Activated naive CD8-positive, alpha-beta T cell (primary cell): ENCODE measurements at regions not wholly inside any gene's neighbourhood (a gene's known extent, or its start where the extent isn't known, plus 50 kb on each side); places are given as distances from the start of the nearest gene placed in this dataset.
"Not testable (repeated sequence)": the region's sequence is repeated elsewhere in the genome, so short reads cannot be mapped to it uniquely, and the experiment has no call there.

Experiments
- H3K27ac Mint-ChIP-seq: one replicate; pipeline ENCODE4 v1.8.0; 2021; ENCODE audit warnings: mixed read lengths
- H3K27me3 Mint-ChIP-seq: one replicate; pipeline ENCODE4 v1.8.0; 2021; ENCODE audit warnings: mixed read lengths
- H3K36me3 Mint-ChIP-seq: one replicate; pipeline ENCODE4 v1.8.0; 2021; ENCODE audit warnings: mixed read lengths
- H3K4me1 Mint-ChIP-seq: one replicate; pipeline ENCODE4 v1.8.0; 2021; ENCODE audit warnings: low read depth, mixed read lengths
- H3K4me3 Mint-ChIP-seq: one replicate; pipeline ENCODE4 v1.8.0; 2021; ENCODE audit warnings: mild to moderate bottlenecking, mixed read lengths
- H3K9me3 Mint-ChIP-seq: one replicate; pipeline ENCODE4 v1.8.0; 2021; ENCODE audit warnings: low read depth, mixed read lengths

- H3K4me3 Mint-ChIP-seq = no peak overlapping the region
- H3K4me1 Mint-ChIP-seq = no peaks in the 10 kb centered on the region
- peaks cover 4% of the 10 kb centered on the region for H3K27me3 Mint-ChIP-seq
- H3K9me3 Mint-ChIP-seq = no peaks in the 10 kb centered on the region
- H3K36me3 Mint-ChIP-seq = no peaks in the 10 kb centered on the region
- no peak overlapping the region for H3K27ac Mint-ChIP-seq
These were observed 56.1 kb downstream of the GPR85 start for GRCh38 chr7:113030489-113030888.

- no peak overlapping the region for H3K4me3 Mint-ChIP-seq
- peaks cover 8% of the 10 kb centered on the region for H3K27me3 Mint-ChIP-seq
- no peaks in the 10 kb centered on the region for H3K36me3 Mint-ChIP-seq
- no peak overlapping the region for H3K27ac Mint-ChIP-seq
- peaks cover under 1% of the 10 kb centered on the region for H3K9me3 Mint-ChIP-seq
- H3K4me1 Mint-ChIP-seq = no peaks in the 10 kb centered on the region
These were observed 59.7 kb downstream of the GPR85 start for GRCh38 chr7:113026941-113027340.

DNA sequence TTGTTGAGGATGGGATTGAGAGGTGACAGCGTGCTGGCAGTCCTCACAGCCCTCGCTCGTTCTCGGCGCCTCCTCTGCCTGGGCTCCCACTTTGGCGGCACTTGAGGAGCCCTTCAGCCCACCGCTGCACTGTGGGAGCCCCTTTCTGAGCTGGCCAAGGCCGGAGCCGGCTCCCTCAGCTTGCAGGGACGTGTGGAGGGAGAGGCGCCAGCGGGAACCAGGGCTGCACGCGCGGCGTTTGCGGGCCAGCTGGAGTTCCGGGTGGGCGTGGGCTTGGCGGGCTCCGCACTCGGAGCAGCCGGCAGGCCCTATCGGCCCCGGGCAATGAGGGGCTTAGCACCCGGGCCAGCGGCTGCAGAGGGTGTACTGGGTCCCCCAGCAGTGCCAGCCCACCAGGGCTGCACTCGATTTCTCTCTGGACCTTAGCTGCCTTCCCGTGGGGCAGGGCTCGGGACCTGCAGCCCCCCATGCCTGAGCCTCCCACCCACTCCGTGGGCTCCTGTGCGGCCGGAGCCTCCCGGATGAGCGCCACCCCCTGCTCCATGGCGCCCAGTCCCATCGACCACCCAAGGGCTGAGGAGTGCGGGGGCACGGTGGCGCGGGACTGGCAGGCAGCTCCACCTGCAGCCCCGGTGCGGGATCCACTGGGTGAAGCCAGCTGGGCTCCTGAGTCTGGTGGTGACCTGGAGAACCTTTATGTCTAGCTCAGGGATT lies 69.3 kb downstream of the GPR85 start:
- H3K9me3 Mint-ChIP-seq = peaks cover 10% of the 10 kb centered on the region
- H3K36me3 Mint-ChIP-seq, H3K27me3 Mint-ChIP-seq, H3K27ac Mint-ChIP-seq, H3K4me3 Mint-ChIP-seq, H3K4me1 Mint-ChIP-seq: not testable (repeated sequence)

GRCh38 chr7:113015034-113015645 lies 71.5 kb downstream of the GPR85 start:
- H3K27ac Mint-ChIP-seq = no peak overlapping the region
- peaks cover 3% of the 10 kb centered on the region for H3K27me3 Mint-ChIP-seq
- H3K9me3 Mint-ChIP-seq = peaks cover 4% of the 10 kb centered on the region
- peaks cover 3% of the 10 kb centered on the region for H3K36me3 Mint-ChIP-seq
- H3K4me1 Mint-ChIP-seq = no peaks in the 10 kb centered on the region
- no peak overlapping the region for H3K4me3 Mint-ChIP-seq

DNA sequence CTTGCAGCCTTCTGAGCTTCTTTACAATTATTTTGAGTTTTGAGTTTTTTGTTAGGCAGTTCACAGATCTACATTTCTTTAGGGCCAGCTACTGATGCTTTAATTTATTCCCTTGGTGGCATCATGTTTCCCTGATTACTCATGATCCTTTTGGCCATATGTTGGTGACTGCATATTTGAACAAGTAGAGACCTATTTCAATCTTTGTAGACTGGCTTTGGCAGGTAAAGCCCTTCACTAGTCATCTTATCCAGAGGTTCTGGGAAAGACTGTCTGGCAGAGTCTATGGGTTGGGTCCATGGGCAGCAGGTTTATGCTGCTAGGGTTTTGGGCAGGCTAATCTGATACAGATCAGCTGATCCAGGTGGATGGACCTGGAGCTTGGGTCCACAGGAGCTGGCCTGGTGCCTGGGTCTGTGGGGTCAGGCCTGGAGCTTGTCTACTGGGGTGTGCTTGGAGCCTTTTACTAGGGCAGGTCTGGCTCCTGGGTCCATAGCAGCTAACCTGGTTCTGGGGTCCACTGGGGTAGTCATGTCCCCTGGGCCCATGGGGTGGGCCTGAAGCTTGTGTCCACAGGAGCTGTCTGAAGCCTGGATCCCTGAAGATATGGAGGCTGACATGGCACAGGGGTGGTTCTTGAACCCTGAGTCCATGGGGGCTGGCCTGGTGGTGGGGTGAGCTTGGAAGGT lies 72.7 kb downstream of the GPR85 start:
- Mint-ChIP-seq H3K9me3 (peaks cover 4% of the 10 kb centered on the region), H3K27ac (no peak overlapping the region), H3K27me3 (peaks cover 3% of the 10 kb centered on the region), H3K4me1 (no peaks in the 10 kb centered on the region), H3K36me3 (peaks cover 3% of the 10 kb centered on the region), H3K4me3 (no peak overlapping the region)

DNA sequence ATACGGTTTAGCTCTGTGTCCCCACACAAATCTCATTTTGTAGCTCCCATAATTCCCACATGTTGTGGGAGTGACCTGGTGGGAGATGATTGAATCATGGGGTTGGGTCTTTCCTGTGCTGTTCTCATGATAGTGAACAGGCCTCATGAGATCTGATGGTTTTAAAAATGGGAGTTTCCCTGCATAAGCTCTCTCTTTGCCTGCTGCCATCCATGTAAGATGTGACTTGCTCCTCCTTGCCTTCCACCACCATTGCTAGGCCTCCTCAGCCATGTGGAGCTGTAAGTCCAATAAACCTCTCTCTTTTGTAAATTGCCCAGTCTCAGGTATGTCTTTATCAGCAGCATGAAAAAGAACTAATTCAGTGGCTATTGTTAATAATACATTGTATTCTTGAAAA lies 73.8 kb downstream of the GPR85 start:
- not testable (repeated sequence) for H3K4me1 Mint-ChIP-seq, H3K9me3 Mint-ChIP-seq, H3K4me3 Mint-ChIP-seq, H3K27me3 Mint-ChIP-seq, H3K27ac Mint-ChIP-seq, H3K36me3 Mint-ChIP-seq

GRCh38 chr7:113010377-113010776 lies 76.2 kb downstream of the GPR85 start:
- peaks cover 5% of the 10 kb centered on the region for H3K27me3 Mint-ChIP-seq
- no peak overlapping the region for H3K4me3 Mint-ChIP-seq
- peaks cover 3% of the 10 kb centered on the region for H3K36me3 Mint-ChIP-seq
- no peak overlapping the region for H3K27ac Mint-ChIP-seq
- H3K9me3 Mint-ChIP-seq = peaks cover 8% of the 10 kb centered on the region
- no peaks in the 10 kb centered on the region for H3K4me1 Mint-ChIP-seq

- H3K4me3 Mint-ChIP-seq = no peak overlapping the region
- peaks cover 3% of the 10 kb centered on the region for H3K36me3 Mint-ChIP-seq
- H3K27me3 Mint-ChIP-seq = peaks cover 7% of the 10 kb centered on the region
- peaks cover 8% of the 10 kb centered on the region for H3K9me3 Mint-ChIP-seq
- H3K4me1 Mint-ChIP-seq = no peaks in the 10 kb centered on the region
- H3K27ac Mint-ChIP-seq = no peak overlapping the region
These were observed 77.9 kb downstream of the GPR85 start for GRCh38 chr7:113008755-113009154.

DNA sequence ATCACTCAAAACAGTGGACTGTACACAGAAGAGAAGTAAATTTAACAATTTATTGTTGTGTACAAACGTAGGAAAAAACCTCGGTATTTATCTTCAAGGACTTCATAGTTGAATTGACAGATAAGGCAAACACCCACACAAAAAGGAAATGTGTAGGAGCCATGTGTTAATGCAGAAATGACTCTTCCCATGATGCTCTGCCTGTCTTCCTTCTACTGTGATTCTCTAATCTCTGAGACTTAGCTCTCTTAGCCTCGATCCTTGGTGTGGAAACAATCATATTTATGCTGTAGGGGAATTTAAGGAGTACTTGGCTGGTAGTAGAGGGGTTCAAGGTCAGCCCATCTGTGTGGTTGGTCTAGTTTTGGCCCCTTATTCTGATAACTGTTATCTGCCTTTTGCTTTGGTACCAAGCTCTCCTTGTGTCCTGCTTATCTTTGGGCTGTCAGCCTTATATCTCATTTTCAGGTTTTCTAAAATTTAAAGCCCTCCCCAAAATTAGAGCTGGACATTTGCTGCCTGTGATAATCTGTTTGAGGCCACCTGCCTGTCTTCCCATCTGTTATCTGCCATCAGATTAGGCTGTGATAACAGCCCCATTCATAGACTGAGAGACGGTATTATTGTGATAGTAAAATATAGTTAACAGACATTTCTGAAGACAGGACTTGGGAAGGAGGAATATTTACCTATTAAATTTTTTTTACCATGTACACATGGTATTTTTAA lies 81.7 kb downstream of the GPR85 start:
- H3K9me3 Mint-ChIP-seq = peaks cover 4% of the 10 kb centered on the region
- no peak overlapping the region for H3K27ac Mint-ChIP-seq
- no peak overlapping the region for H3K4me3 Mint-ChIP-seq
- no peaks in the 10 kb centered on the region for H3K36me3 Mint-ChIP-seq
- H3K27me3 Mint-ChIP-seq = peaks cover 4% of the 10 kb centered on the region
- H3K4me1 Mint-ChIP-seq = no peaks in the 10 kb centered on the region

DNA sequence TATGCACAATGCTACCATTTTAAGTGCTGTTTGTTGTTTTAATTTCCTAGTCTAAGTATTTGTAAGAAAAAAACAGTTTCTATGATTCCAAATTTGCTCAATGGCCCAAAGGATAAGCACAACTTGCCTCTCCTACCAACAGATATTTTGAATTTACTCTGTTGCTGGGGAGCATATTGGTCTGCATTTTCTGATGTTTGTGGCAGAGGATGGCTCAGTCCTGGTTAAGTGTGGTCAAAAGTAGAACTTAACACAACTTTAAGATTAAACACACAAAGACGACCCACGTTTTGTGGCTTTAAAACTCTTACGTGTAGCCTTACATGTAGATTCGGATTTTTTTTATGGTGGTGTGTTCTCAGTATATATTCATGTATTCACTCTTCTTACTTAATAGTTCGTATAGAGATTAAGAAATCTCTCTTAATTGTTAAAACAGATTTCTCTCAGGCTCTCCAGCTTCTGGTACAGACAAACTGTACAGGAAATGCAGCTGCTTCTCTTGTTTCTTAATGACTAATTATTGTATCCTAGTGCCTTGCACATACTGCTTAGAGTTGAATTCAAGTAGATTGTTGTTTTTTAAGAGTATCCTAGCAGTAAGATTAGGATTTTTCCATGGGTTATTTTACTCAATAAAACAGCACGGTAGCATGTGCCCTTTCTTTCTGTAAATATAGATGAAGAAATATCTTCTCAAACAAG lies 86.2 kb downstream of the GPR85 start:
- peaks cover 6% of the 10 kb centered on the region for H3K27me3 Mint-ChIP-seq
- H3K4me1 Mint-ChIP-seq = no peaks in the 10 kb centered on the region
- H3K36me3 Mint-ChIP-seq = no peaks in the 10 kb centered on the region
- H3K9me3 Mint-ChIP-seq = no peaks in the 10 kb centered on the region
- H3K4me3 Mint-ChIP-seq = no peak overlapping the region
- H3K27ac Mint-ChIP-seq = no peak overlapping the region

DNA sequence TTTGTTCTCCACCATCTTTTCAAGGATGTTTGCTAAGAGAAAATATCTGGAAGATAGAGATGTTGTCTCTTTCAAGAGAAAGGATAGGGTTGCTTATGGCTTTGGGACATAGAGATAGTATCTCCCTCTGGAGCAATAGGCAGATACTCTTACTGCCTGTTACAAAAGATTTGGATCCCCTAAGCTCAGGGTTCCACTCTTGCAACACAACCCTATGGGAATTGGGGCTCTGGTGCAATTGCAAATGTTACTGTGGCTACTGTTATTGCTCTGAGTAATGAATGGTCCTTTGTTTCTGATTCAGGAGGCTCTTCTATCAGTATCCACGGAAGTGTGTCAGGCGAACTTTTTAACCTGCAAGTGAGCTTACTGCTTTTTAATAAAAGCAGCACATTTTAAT lies 88.8 kb downstream of the GPR85 start:
- no peaks in the 10 kb centered on the region for H3K36me3 Mint-ChIP-seq
- H3K9me3 Mint-ChIP-seq = no peaks in the 10 kb centered on the region
- no peaks in the 10 kb centered on the region for H3K4me1 Mint-ChIP-seq
- H3K27me3 Mint-ChIP-seq = peaks cover 8% of the 10 kb centered on the region
- no peak overlapping the region for H3K4me3 Mint-ChIP-seq
- H3K27ac Mint-ChIP-seq = no peak overlapping the region

- Mint-ChIP-seq H3K9me3 (no peaks in the 10 kb centered on the region), H3K4me1 (no peaks in the 10 kb centered on the region), H3K27me3 (peaks cover 8% of the 10 kb centered on the region), H3K27ac (no peak overlapping the region), H3K4me3 (no peak overlapping the region), H3K36me3 (no peaks in the 10 kb centered on the region)
These were observed 90.2 kb downstream of the GPR85 start for GRCh38 chr7:112996331-112996871.

DNA sequence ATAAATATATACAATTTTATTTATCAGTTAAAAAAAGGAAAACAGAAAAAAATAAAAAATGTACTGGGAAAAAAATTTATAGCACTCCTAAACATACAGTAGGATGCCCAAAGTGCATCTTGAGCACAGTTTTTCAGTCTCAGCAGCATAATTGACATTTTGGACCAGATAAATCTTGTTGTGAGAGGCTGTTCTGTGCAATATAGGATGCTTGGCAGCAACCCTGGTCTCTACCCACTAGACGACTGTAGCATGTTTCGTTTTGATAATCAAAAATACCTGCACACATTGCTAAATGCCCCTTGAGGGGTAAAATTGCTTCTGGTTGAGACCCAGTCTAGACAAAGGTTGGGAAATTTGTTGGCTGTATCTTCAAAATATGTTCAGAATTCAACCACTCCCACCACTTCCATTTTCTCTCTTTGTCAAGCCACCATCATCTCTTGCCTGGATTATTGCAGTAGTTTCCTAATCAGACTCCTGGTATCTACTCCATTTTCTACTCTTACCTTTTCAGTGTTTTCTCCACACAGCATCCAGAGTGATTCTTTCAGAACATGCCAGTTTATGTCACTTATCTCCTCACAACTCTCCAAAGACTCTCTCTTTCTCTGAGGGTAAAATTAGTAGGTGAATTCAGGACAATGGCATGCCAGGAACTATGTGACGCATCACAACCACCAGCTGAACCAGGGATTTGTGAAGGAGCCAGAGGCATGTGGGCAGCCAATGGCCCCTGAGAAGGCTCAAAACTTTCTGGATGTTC lies 91.4 kb downstream of the GPR85 start:
- Mint-ChIP-seq H3K27ac (no peak overlapping the region), H3K27me3 (peaks cover 8% of the 10 kb centered on the region), H3K4me1 (no peaks in the 10 kb centered on the region), H3K4me3 (no peak overlapping the region), H3K9me3 (no peaks in the 10 kb centered on the region), H3K36me3 (no peaks in the 10 kb centered on the region)

DNA sequence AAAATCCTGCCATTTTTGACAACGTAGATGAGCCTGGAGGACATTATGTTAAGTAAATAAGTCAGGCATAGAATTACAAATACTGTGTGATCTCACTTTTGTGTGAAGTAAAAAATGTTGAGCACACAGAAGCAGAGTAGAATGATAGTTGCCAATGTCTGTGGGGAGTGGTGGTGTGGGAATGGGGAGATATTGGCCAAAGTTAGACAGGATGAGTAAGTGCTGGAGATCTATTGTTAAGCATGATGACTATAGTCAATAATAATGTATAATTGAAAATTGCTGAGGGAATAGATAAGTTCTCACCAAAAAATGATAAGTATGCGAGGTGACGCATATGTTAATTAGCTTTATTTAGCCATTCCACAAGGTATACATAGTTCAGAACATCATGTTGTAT lies 92.0 kb downstream of the GPR85 start:
- H3K4me1 Mint-ChIP-seq = no peaks in the 10 kb centered on the region
- H3K36me3 Mint-ChIP-seq = no peaks in the 10 kb centered on the region
- no peak overlapping the region for H3K4me3 Mint-ChIP-seq
- H3K27ac Mint-ChIP-seq = no peak overlapping the region
- peaks cover 8% of the 10 kb centered on the region for H3K27me3 Mint-ChIP-seq
- no peaks in the 10 kb centered on the region for H3K9me3 Mint-ChIP-seq
